HG02852 (cell line): ENCODE measurements at regions not wholly inside any gene's neighbourhood (a gene's known extent, or its start where the extent isn't known, plus 50 kb on each side); places are given as distances from the start of the nearest gene placed in this dataset.

ENCODE experiments used
- ATAC-seq: cut with Tn5 transposase; IDR thresholded peaks from one replicate; pipeline ENCODE4 v1.9.1; 2021; ENCODE audit warnings: mild to moderate bottlenecking, moderate library complexity; ENCODE audit not compliant: unreplicated experiment

DNA sequence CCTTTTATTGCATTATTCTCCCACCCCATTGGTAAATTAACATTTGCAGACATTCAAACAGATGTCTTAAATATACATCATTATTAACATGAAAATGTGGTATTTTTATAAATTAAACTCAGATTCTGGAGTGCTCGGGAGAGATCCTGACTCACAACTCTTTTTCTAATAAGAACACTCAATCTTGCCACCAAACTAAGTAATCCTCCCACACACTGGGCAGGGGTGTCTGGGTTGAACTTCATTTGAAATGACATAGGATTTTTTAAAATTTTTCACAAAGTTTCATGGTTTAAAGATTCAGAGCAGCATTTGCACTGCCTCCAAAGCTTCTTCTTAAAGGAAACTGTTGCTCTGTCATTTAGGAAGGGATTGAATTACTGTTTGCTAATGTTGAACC, 754.3 kb downstream of the MECOM start:
- ATAC-seq = no peak

DNA sequence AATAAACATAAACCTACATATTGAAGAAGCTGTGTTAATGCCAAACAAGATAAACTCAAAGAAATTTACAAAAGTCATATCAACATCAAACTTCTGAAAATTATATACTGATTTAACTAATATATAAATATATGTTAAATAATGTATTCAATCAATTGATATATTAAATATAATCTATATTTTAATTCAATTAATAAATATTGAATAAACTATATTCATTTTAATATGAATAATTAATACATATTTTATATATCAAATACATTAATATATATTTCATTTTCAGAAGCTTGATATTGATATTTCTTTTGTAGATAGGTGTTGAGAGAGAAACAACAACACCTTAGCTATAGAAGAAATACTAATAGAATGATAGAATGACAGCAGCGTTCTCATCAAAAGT, 768.1 kb downstream of the MECOM start:
- no peak for ATAC-seq

DNA sequence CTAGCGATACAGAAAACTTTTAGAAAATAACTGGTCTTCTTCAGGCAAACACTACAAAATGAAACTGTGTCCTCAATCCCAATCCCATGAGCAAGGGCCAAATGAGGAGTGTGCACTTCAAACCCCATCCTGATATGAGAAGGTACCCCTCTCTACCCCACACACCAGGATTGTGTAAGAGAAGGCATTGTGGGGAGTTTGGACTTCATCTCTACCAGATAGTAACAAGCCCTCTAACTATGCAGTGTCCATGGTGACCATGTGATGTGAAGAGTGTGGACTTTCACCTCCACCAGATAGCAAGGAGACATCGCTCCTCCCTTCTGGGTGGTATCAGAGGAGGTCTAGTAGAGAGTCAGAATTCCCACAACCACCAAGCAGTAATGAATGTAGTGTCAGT, 769.3 kb downstream of the MECOM start:
- no peak for ATAC-seq

DNA sequence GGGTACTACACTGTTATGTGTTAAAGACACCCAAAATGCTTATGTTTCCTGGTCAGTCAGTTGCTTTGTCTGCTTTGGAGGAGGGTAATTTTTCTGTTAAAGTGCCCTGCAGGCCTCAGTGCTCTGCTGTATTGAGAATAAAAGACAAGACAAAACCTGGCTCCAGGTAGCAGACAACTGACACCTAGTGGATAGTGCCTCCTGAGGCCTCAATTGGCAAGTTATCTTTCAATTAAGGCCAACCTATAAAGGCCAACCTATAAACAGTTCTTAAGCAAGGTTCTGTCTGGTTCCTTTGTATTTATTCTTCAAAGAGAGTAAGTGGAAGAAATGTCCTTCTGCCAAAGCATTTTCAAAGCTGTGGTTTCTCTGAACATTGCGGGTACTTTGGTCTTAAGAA, 773.8 kb downstream of the MECOM start:
- ATAC-seq = no peak

DNA sequence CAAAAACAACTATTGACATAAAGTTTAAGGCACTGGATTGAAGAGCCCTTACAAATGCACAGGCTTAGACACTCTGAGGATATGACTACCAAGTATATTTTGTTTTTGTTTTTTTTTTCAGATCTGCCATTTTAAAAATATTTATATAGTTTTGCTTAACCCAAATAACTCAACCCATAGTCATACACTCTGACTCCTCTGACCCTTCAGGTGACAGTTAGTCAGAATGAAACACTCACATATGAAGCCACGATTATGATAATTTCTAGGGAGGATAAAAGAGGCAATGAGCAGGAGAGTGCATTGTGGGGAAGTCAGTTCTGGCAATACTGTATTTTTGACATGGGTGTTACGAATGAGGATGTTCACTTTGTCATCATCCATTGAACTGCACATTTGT, 774.7 kb downstream of the MECOM start:
- ATAC-seq = no peak

DNA sequence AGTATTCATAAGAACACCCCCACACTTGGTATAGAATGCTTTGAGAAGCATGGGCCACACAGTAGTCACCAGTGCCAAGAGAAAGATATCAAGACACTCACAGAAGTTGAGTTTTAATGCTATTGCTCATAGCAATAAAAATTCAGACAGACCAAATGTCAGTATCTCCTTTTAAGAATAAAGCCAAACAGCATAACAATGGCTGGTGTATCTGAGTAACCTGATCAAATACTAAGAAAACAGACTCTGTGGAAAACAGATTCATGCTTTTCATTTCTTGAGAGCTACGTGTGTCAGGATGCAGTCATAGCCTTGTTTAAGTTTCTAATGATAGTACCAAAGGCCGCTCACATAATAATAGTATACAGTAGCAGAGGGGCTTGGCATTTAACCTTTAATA, 778.5 kb downstream of the MECOM start:
- no peak for ATAC-seq

DNA sequence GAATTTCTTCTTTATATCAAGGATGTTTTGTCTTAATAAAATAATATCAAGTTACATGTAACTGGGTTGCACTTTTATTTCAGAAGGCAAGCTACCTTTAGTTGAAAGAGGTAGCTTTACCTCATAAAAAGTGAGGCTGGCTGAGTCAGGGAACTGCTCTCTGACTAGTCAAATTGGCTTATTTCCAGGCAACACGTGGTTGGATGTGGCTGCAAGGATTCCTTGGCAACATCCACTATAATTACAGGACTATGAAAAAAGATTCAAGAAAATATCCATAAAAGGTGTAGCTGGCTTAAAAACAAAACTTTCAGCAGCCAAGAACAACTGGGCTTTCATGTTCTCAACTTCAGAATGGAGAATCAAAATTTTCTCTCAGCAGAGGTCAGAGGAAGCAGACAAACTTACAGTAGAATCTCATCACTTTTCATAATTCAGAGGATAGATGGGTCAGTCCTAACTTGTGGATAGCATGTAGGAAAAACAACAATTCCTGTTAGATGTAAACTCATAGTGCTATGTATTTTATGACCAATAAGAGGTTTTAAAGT, 779.1 kb downstream of the MECOM start:
- ATAC-seq = no peak

DNA sequence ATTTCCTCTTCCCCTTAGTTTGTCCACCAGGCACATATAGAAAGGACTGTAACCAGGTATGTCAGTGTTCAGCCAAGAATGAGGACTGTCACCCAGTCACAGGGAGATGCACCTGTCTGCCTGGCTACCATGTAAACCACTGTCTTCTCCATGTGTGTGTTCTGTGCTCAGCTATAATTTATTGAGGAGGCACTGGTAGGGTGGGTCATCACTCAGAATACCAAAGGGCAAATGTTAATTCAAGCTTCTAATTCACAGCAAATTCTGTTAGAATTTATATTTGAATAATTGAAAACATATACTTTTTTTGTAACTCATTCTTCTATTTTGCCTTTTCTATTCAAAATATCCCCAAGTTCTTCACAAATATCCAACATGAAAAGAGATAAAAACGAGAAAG, 780.4 kb downstream of the MECOM start:
- ATAC-seq = no peak

DNA sequence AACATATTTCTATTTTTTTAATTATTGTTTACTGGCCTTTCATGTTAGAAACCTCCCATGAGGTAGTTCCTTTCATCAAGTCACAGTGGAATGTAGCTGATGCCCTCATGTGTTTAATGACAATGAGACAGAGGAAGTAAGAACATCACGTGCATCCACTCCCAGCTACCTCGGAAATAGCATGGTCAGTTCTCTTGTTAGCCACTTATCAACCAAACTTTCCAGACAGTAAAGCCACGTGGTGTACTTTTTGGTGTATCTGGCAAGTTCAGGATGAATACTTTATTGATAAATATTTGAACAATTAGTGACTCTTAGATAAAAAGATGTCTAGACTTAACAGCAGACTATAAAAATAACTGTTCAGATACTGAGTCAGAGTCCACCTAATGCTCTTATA, 781.7 kb downstream of the MECOM start:
- no peak for ATAC-seq

DNA sequence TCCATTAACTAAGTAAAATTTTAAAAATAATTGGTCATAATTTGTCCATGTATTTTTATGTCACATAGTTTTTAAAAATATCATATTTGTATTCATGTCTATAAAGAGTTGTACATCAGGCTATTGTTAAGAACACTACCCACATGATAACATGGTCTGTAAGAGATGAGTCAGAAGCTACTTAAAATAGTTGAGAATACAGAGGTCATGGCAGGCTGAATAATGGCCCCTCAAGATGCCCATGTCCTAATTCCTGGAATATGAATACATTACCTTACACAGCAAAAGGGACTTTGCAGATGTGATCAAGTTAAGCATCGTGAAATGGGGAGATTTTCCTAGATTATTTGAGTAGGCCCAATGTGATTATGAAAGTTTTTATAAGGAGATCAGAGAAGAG, 782.9 kb upstream of the GOLIM4 start:
- ATAC-seq = no peak

DNA sequence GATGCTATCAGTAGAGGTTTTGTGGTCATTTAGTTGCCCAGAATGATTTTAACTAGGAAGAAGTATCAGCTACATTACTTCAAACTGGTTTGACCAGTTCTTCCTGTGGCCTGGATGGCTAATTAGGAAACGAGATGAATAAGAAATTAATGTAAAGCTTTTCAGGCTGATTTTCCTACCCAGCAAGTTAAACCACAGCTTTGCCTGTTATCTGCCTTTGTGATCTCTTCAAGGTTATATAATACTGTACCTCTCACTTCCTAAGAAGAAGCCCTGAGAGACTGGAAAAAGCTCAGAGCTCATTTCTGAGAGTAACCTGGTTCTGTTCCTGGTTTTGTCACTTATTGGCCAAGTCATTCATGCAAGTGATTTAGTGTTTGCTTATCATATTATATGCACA, 782.2 kb upstream of the GOLIM4 start:
- no peak for ATAC-seq

DNA sequence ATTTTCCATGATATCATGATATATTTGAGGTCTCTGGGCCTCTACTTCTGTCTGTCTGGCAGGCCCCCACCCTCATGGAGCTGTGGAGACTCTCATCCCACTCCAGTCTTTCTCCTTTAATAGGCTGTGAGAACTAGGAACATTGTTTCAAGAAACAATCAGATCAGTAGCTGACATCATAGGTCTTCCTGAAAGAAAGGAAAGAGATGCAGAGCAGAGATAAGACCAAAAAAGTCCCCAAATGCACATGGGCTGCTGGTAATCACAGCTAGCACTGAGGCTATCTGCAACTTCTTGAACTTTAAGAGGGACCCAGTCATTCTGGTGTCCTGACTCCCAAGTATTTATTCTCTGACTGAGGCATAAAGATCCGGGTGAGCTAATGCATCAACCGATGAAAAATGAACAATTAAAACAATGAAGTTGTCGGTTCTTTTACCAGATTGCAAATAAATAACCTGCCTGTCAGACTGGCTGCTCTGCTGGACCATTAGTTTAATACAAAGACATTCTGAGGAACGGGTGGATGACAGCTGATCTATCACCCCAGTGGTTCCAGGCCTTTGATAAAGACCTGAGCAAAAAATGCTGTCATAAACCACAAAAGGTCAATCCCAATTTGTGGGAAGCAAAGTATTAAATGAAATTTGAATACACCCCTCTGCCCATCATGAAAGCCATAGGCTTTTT, 780.8 kb upstream of the GOLIM4 start:
- no peak for ATAC-seq

DNA sequence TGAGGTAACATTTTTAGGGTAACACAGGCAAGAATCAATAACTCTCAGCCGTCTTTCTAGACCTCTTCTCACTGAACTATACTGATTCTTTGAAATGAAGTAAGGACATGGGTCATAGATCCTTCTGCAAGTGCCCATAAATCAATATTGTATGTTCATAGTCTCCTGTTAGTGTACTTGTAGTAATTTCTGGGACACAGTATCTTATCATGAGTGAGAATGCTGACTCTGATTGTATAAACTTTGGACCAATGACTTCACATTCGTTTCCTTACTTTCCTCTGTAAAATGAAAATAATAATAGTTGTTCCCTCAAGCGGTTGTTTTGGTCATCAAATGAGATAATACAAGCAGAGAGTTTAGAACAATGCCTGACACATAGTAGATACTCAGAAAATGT, 777.1 kb upstream of the GOLIM4 start:
- ATAC-seq = no peak

DNA sequence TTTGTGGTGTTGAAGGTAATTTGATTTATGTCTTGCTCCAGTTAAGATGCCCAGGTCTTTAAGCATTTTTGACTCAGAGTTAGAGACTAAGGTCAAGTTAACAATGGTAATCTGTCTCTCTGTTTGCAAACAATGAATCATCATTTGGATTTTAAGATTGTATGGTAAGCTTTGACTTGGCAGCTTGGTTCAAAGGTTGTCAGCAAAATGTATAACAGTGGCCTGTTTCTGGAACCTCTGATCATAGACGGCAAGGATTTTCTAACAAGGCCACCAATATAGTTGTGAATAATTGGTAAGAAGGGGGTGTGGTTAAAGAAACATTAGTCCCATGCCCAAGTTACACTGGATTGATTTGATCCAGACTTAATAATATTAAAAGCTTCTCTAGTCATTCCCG, 775.2 kb upstream of the GOLIM4 start:
- no peak for ATAC-seq

DNA sequence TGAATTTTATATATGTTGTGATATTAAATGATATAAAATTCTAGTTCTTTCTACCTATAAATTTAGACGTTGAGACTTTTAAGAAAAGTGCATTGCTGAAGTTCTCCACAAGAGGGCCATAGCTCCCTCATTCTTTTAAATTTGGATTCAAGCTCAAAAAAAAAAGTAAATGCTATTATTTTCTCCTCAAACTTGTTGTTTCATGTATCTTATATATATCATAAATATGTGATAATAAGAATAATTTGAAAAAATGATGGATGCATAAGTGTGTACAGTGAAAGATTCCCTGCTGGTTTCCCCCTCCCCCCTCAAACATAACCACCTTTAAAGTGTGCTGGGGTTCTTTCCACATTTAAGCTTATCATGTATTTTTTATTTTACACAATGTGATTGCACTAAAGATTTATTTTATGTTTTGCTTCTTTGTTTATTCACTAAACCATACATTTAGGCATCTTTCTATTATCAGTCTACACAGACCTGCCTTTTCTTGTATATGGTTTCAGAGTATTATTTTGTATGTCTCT, 769.4 kb upstream of the GOLIM4 start:
- no peak for ATAC-seq

DNA sequence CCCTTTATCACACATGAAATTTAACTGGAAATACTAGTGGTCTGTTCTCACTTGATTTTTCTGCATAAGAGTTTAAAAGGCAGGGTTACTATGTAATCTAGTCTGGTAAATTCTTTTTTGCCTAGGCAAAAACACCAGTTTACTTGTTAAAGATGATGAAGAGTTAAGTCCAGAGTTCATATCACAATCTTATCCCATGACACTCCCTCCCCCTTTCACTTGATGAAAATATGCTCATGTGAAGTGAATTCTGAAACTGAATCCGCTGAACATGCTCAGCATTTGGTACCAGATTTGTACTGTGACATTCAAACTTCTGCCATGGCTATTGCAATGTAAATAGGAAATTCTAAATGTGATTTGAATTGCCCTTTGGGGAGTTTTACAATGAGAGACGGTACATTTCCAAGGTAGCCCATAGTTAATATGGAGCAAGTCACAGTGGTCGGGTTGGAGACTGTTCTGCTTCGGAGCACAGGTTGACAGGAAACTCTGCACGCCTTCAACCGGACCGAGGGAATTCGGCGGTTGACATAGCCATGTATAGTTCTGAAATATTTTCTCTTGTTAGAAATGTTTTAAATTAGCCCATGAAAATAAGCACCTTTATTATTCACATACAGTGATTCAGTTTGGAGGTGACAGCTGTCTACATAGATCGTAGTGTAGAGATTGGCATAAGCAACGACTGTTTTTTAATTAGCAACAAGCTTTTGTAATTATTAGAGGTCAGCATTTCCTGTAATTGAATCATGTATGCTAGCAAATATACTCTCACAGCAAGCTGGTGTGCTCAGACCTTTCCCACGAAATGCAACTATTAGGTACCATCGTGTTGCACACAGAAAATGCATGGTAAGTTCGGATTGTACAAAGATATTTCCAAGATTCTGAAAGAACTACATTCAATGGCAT, 768.6 kb upstream of the GOLIM4 start:
- no peak for ATAC-seq

DNA sequence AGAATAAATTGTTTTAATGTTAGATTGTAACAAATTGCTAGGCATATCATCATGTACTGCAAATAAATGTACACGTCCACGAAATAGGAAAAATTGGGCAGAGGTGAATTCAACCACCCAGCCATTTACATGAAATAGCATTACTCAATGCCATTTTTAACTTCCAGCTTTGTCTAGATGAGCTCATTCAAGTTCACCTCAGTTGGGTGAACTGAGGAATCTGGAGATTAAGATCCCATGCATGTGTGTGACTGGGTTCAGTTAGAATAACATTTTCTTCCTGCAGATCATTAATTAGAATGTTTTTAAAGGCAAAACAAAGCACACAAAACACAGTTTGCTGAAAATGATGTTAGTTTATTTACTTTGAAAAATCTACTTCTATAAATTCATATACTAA, 767.8 kb upstream of the GOLIM4 start:
- ATAC-seq = no peak

DNA sequence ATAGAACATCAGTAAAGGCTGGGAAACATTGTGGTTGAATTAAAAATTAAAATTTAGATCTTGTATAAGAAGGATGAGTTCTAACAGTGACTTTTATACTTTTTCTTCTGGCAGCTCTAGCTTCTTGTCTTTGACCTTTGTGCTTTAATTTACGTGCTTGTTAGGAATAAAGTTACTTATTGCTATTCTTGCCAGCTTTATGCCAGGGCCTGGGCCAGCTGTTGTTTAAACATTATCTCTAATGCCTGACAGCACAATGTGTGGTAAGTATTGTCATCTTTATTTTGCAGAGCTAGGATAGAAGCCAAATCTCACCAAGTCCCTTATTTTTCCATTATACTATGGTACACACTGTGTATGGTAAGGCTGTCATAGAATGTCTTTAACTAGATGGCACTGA, 766.7 kb upstream of the GOLIM4 start:
- ATAC-seq = no peak

DNA sequence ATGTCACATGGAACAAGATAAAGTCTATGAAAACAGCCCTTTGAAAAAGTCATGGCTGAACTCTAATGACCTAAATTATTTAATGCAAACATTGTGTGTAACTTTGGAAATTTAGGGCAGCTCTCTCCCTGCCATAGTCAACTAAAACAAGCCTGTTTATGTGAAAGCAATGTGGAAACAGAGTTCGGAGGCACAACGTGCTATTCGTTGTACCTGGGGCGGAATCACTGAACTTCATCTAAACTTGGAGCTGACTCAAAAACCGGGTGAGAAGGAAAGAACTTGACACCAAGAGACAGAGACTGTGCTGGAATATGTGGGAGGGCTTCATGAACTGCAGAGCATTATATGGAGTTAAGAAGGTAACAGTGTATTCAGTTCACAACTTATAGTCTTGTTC, 764.9 kb upstream of the GOLIM4 start:
- ATAC-seq = no peak

DNA sequence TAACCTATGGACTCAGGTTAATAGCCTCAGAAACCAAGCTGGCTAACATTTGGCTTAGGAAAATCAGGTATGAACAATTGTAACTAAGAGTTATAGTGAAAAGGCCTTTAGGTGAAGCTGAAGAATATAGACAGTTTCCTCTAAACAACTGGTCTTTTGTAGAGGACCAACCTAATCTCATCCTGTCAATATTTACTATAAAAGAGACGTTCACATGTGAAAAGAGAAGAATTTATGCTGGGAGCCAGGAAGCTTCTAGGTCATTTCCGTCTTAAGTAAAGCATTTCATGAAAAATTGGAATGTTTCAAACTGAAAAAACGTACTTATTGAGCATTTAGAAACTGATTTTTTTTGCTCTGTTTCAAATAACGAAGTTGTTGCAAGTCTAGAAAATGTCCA, 764.3 kb upstream of the GOLIM4 start:
- ATAC-seq = no peak

DNA sequence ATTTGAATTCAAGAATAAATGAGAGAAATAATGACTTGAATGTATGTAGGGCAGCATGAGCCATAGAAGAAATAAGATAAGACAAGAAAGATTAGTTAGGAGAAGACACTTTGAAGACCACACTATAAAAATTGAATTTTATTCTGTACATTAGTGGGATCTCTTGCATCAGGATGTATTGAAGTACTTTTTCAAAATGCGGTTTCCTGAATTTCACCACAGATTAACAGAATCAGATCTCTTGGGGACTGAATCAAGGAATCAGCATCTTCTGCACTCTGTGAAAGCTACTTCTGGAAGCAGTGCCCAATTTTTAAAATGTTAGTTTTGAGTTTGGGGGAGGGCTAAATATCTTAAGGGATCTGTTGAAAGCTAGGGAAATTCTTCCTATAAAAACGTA, 763.9 kb upstream of the GOLIM4 start:
- no peak for ATAC-seq

DNA sequence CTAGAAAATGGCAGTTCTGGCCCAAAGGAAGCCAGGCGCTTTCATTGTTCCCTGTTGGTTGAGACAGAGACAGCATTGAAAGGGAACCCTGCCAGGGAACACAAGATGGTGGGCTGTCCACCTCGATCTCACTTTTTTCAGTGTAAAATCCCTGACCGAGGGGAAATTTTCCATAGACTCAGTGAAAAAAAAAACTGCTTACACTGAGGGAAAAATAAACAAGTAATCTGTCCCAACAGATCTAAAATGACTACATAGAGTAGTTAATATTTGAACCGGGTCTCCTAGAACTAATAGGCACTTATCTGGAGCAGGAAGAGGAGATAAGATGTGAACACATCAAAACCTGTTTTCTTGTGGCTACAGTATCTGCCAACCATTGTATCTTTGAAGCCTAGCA, 763.4 kb upstream of the GOLIM4 start:
- ATAC-seq = no peak
